Activated naive CD4-positive, alpha-beta T cell (primary cell): ENCODE measurements at regions not wholly inside any gene's neighbourhood (a gene's known extent, or its start where the extent isn't known, plus 50 kb on each side); places are given as distances from the start of the nearest gene placed in this dataset.
"Not testable (repeated sequence)": the region's sequence is repeated elsewhere in the genome, so short reads cannot be mapped to it uniquely, and the experiment has no call there.

Experiments
- DNase-seq, 4 experiments: peaks; one replicate each; lab custom pipeline; 2025; lab: John Stamatoyannopoulos, UW

DNA sequence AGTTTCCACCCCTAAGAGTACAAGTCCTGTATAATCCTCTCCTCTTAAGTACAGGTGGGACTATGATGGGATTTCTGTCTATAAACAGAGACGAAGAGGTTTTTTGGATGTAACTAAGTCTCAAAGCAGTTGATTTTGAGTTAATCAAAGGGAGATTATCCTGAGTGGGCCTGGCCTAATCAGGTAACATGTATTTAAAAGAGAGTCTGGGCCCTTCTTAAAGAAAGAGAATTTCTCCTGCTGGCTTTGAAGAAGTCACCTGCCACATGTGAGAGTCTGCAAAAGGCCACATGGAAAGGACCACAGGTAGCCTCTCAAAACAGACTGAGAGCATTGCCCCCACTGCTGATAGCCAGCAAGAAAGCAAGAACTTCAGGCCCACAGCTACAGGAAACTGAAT lies 142.3 kb downstream of the IRX5 start:
- DNase-seq = no peak

DNA sequence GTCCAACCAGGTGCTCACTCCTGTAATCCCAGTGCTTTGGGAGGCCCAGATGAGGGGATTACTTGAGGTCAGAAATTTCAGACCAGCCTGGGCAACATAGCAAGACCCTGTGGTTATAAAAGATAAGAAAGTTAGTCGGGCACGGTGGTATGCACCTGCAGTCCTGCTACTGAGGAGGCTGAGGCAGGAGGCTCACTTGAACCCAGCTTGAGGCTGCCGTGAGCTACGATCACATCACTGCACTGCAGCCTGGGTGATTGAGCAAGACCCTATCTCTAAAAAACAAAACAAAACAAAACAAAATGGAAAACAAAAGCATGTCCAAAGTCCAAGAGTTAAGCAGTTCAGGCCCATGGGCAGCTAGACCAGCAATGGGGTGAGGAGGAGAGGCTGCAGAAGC lies 143.2 kb downstream of the IRX5 start:
- DNase-seq = no peak

DNA sequence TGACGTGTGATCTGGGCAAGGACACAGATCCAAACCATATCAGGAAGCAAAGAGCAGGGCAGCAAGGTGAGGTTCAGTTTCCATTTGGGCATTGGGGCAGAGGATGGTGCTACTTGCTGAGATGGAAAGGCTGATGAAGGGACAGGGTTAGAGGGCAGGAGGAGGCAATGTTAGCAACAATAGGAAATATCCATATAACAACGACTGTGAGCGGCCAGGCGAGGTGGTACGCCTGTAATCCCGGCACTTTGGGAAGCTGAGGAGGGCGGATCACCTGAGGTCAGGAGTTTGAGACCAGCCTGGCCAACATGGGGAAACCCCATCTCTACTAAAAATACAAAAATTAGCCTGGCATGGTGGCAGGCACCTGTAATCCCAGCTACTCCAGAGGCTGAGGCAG lies 144.5 kb downstream of the IRX5 start:
- not testable (repeated sequence) for DNase-seq

DNA sequence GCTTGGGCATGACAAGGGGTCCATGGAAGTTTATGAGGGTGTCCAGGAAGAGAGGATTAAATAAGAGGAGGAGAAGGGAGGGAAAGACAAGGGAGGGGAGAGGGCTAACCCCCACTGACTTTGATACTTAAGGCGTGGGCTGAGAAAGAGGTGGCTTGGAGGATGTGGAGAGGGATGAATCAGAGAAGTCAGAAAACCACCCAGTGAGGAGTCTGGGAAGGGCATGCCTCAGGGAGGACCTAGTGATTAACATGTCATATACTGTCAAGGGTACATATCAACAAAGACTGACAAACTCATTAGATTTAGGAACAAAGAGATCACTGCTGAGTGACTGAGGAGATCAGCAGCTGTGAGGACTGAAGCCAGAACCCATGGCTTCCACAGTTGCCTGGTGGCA lies 145.4 kb downstream of the IRX5 start:
- DNase-seq = no peak

DNA sequence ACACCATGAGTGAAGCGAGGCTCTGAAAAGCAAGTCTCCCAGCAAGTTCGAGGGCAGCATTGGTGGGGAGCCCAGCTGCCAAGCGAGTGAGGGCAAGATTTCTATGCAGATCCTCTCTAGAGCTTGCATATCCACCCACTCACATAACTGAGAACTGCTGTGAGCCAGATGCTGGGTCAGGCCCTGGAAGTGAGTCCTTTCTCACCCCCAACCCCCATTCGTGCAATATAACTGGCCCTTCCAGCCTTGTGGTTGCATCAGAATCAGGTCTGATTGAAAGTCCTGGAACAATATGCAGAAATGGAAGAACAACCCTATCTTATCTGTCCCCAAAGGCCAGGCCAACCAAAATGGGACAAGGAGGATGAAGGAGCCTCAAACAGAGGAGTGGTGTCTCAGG lies 146.6 kb downstream of the IRX5 start:
- DNase-seq = no peak

DNA sequence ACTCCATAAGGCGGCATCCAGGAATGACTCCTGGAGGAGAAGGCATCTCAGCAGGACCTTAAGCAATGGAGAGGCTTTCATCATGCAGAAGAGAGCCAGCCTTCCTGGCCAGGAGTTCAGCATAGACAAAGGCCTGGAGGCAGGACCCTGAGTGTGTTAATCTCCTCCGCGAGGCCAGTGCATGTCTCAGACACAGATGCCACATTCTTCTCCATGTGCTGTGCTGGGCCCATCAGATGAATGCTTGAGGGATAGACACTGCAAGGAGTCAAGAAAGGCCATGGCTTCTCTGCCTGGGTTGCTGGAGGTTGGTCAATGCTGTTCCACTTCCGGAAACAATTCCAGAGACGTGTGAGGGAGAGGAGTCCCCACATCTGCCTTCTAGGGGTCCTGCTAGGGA lies 147.5 kb downstream of the IRX5 start:
- DNase-seq = no peak

- no peak for DNase-seq
Observed at GRCh38 chr16:55078699-55079410, 148.2 kb downstream of the IRX5 start.

- no peak for DNase-seq
Observed at GRCh38 chr16:55081622-55082590, 151.2 kb downstream of the IRX5 start.

DNA sequence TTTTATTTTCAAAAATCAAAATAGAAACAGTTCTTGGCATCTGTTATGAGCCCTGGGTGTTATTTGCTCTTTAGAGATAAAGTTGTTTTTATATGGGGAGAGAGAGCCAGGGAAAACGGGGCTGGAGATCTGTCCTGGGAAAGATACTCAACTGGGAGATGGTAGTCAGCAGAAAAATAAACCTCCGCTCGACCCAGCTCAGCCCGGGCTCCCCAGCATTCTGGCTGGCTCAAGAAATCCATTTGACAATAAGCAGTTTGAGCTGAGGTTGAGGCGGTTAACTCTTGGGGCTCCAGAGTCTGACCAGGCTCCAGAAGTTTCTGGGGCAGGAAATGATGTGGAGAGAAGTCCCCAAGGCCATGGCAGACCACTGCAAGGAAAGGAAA lies 151.9 kb downstream of the IRX5 start:
- no peak for DNase-seq

DNA sequence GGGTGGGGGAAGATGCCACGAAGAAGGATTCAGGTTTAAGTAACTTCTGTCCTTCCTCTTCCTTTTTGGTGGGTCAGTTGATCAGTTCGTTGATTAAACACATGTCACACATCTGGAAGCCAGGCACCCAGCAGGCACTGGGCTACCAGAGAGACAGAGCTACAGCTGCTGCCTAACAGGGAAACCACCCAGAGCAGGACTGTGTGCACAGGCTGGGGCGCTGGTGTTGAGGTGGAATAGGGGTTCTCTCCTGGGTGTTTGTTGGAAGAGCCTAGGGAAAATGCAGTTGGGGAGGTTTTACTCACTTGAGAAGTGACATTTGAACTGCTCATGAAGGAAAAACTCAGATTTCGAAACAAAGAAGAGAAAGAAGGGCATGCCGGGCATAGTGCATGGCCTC lies 152.4 kb downstream of the IRX5 start:
- DNase-seq = no peak

- no peak for DNase-seq
Observed at GRCh38 chr16:55088098-55088497, 157.4 kb downstream of the IRX5 start.

GRCh38 chr16:55089600-55089999 lies 158.9 kb downstream of the IRX5 start:
- DNase-seq = no peak

DNA sequence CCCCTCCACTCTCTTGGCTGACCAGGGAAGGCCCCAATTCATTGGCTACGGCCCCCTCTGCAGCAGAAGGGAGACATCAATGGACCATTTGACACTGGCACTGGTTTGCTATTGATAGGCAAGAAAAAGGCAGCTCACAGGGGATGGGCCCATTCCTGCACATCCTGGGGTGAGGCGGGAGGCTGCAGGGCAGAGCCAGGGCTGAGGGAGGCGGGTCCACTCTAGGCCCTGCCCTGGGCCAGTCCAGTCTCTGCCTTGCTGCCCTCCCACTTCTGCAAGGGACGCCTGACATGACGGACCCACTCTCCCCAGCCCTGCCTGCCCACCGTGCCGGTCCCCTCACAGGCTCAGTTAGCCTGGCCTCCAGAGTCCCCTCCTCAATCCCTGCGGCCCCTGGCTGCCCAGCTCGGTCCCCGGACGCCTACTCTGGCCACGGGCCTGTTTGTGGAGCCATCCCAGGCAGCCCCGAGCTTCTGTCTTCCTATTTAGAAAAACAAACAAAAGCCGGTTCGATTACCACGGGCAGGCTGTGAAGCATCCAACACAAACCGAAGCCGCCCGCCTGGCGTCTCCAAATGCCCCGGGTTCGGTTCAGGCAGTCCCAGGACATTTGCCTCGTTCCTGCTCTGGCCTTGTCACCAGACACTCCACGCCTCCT lies 160.7 kb downstream of the IRX5 start:
- DNase-seq = no peak

GRCh38 chr16:55091871-55092230 lies 161.2 kb downstream of the IRX5 start:
- no peak for DNase-seq

DNA sequence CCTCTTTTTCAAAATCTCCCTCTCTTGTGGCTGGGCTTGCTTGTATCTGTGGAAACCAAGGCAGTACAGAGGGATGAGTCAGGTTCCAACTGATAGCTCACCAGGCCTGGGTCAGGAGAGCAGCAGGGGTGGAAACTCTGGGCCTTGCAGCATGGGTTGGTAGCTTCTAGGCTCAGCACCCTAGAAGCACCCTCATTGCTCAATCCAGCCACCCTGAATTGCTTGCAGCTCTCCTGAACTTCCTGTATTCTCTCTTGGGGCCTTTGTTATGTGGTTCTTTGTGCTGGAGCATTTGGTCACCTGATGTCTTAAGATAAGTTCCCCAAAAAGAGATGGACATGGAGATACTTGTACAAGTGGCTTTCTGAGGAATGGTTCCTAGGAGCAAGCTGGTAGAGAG lies 169.4 kb downstream of the IRX5 start:
- no peak for DNase-seq

DNA sequence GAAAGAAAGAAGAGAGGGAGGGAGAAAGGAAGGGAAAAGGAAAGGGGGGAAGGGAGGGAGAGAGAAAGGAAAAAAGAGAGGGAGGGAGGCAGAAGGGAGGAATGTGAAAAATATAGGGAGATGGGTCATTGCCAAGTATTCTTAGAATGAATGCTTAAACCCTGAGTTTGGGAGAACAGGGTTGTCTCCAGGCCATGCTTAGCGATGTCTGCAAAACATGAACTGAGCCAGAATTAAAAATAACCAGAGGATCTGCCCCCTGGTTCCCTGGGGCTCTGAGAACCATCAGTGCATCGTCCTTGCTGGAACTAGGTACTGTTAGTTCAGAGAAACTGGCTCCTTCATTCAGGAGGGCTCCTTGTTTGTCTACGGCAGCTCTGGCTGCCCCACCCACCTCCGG lies 170.4 kb downstream of the IRX5 start:
- DNase-seq = no peak

- DNase-seq = no peak
Observed at GRCh38 chr16:55102077-55102476, 171.4 kb downstream of the IRX5 start.

- DNase-seq = no peak
Observed at GRCh38 chr16:55102531-55102930, 171.9 kb downstream of the IRX5 start.

- DNase-seq = no peak
Observed at GRCh38 chr16:55107851-55108250, 177.2 kb downstream of the IRX5 start.

DNA sequence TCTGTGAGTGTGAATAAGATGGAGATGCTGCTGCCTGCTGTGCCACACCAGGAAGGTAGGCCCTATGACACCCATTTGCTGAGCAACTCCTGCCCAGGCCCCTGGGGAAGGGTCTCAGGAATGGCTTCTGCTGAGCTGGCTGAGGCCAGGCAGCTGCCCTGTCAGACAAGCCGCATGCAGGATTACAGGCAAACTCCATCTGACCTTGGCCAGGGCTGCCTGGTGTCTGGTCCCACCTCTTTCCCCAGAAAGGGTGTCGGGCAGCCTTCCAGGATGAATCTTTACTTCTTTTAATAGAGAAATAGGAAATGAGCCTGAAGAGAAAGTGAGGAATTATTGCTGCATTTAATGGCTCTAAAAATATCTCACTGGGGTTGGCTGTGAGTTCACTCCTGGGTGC lies 182.5 kb downstream of the IRX5 start:
- no peak for DNase-seq

DNA sequence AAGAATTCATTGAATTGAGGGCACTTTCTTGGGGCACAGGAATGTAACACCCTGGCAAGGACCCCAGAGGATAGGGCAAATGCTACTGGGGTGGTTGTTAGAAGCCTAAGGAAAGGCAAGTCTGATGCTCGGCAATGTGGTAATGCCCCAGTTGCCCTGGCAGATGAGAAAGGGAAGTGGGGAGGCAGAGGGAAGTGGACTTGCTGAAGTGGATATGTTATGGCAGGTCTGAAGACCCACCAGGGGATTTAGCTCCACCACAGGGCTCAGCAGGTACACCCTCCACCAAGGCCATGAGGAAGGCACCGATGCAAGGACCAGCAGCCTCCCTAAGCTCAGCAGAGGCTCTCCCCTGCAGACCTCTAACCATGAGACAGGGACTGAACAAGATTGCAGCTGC lies 184.8 kb downstream of the IRX5 start:
- DNase-seq = no peak

DNA sequence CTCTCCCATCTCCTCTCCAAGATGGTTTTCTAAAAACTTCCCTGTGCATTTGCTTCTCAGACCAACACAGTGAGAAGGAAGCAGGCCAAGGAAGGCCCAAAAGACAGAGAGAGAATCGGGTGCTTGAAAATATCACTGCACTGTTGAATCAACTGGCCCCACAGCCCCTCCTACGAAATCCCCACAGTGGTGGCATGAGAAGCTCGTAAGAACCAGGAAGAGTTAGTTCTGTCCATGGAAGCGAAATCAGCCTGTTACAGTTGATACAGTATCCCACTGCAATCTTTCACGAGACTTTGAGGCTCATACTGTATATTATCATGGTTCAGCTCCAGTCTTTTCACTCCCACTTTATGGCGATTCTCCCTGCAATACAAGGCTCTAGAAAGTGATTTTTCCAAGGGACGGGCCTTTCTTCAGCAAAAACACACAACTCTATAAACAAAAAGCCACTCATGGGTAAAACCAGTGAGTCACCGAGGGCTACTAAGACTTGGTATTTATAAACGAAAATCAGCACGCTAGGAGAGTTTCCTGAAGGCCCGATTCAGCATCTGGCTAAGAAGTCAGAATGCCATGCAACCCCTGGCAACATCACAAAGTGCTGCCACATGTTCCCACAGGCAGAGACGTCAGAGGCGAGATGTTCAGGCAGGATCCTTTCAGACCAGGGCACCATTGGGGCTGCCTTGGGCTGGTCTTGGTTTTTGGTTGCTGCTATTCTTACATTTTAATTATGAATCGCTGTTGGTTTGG lies 185.7 kb downstream of the IRX5 start:
- no peak for DNase-seq
